ENCODE measurements at regions not wholly inside any gene's neighbourhood (a gene's known extent, or its start where the extent isn't known, plus 50 kb on each side); places are given as distances from the start of the nearest gene placed in this dataset.

- no peak for TF ChIP-seq CTCF (IDR thresholded peaks at IDR 0.05)
- no peak for TF ChIP-seq POLR2AphosphoS5 (IDR thresholded peaks at IDR 0.05)
- no peak for TF ChIP-seq POLR2A (IDR thresholded peaks at IDR 0.05)
Measured at GRCh38 chr5:118302786-118303185, 685.6 kb downstream of the DTWD2 start.
